ENCODE measurements at regions not wholly inside any gene's neighbourhood (a gene's known extent, or its start where the extent isn't known, plus 50 kb on each side); places are given as distances from the start of the nearest gene placed in this dataset.

- no peak overlapping the region for H4K8ac ChIP-seq (ENCODE audit: extremely low read depth, insufficient read depth, low read length)
- 97% methylated on average over 2 of the region's 2 CpGs; no CpG with 5 or more reads in 1 of the 2 experiments for WGBS, 2 experiments (ENCODE audit: extremely low coverage in 1 of 2, insufficient coverage in 1 of 2, insufficient read length in 1 of 2, insufficient replicate concordance in 2 of 2, low coverage in 1 of 2, low lambda C conversion rate in 2 of 2, missing lambda C conversion rate in 1 of 2)
- no peak overlapping the region for H2BK120ac ChIP-seq (replicated peaks; ENCODE audit: low read depth, low read length)
- no peaks in the 10 kb centered on the region for H3K27me3 ChIP-seq (replicated peaks in 1 of 4; ENCODE audit: control insufficient read depth in 3 of 4, extremely low read depth in 1 of 4, insufficient read depth in 3 of 4, low read length in 3 of 4)
- no peak overlapping the region for H3K56ac ChIP-seq (replicated peaks; ENCODE audit: insufficient read length, low read depth, low read length)
- no peaks in the 10 kb centered on the region for H3K9me3 ChIP-seq (ENCODE audit: insufficient read depth in 2 of 2, low read depth in 1 of 2, low read length in 1 of 2)
- H2BK5ac ChIP-seq (ENCODE audit: low read depth, low read length): no peak overlapping the region
- no peak overlapping the region for H2BK12ac ChIP-seq (ENCODE audit: low read depth, low read length)
- no peaks in the 10 kb centered on the region for H3K79me1 ChIP-seq (ENCODE audit: low read depth, low read length)
- TF ChIP-seq E2F6 (IDR thresholded peaks at IDR 0.05): no peak
- no peaks in the 10 kb centered on the region for H3K23me2 ChIP-seq (ENCODE audit: low read depth, low read length)
- H3K27ac ChIP-seq (ENCODE audit: low read depth, low read length): no peak overlapping the region
- no peak overlapping the region for H3K9ac ChIP-seq (replicated peaks in 1 of 4; ENCODE audit: extremely low read depth in 1 of 4, low read depth in 3 of 4, low read length in 3 of 4)
- no peak overlapping the region for H3K14ac ChIP-seq (ENCODE audit: insufficient read length)
- no peak overlapping the region for H4K91ac ChIP-seq (replicated peaks; ENCODE audit: insufficient read length, low read length)
- H2AFZ ChIP-seq (ENCODE audit: low read length): no peak overlapping the region
- no peak overlapping the region for H2AK5ac ChIP-seq (ENCODE audit: low read depth, low read length)
- FAIRE-seq: no peak
- ChIA-PET POLR2A (ENCODE audit: partially characterized antibody) (no interaction called here), CTCF (ENCODE audit: partially characterized antibody) (interaction anchor here (0.6 to 1.5 kb wide), 3 partner anchors 12 to 84 kb away, joined by 4 to 6 read pairs (median 5); no protein-coding TSS in a partner anchor)
- no peak overlapping the region for H3K4ac ChIP-seq (replicated peaks; ENCODE audit: insufficient read length, low read depth, low read length)
- no peak overlapping the region for H2BK20ac ChIP-seq (ENCODE audit: low read length)
- no peak overlapping the region for H3K18ac ChIP-seq (ENCODE audit: extremely low read depth, low read length)
- H3K4me1 ChIP-seq (replicated peaks in 1 of 4; ENCODE audit: control insufficient read depth in 3 of 4, insufficient read depth in 4 of 4, low read length in 3 of 4): no peaks in the 10 kb centered on the region
- H4K5ac ChIP-seq (ENCODE audit: insufficient read length, low read depth, low read length): no peak overlapping the region
- no peaks in the 10 kb centered on the region for H3K79me2 ChIP-seq (ENCODE audit: control insufficient read depth in 1 of 2, insufficient read depth in 2 of 2, low read length in 2 of 2)
- H3K36me3 ChIP-seq (ENCODE audit: control insufficient read depth in 2 of 4, insufficient read depth in 4 of 4, low read length in 3 of 4): no peaks in the 10 kb centered on the region
- H3K4me3 ChIP-seq (ENCODE audit: extremely low read depth in 1 of 4, insufficient read depth in 2 of 4, low read depth in 3 of 4, low read length in 4 of 4): no peak overlapping the region
- no peak overlapping the region for H2BK15ac ChIP-seq (ENCODE audit: low read length)
- no peak for DNase-seq (ENCODE audit: low read depth in 1 of 2, low spot score in 2 of 2)
- H3K4me2 ChIP-seq (ENCODE audit: insufficient read depth in 1 of 2, low read depth in 2 of 2, low read length in 2 of 2): no peak overlapping the region
- no peaks in the 10 kb centered on the region for H4K20me1 ChIP-seq (replicated peaks in 1 of 2; ENCODE audit: control insufficient read depth in 1 of 2, insufficient read depth in 2 of 2, low read length in 2 of 2)
- no peak overlapping the region for H3K23ac ChIP-seq (ENCODE audit: insufficient read length)
Observed at GRCh38 chr5:63228154-63228553, 649.5 kb downstream of the LRRC70 start.

All from H1 (cell line).